ENCODE measurements at regions not wholly inside any gene's neighbourhood (a gene's known extent, or its start where the extent isn't known, plus 50 kb on each side); places are given as distances from the start of the nearest gene placed in this dataset.

- Histone ChIP-seq H3K9me3 (ENCODE audit: low read depth) (no peaks in the 10 kb centered on the region), H3K9ac (no peak overlapping the region), H3K4me3 (no peak overlapping the region), H3K27ac (no peak overlapping the region), H3K4me1 (no peaks in the 10 kb centered on the region), H3K36me3 (no peaks in the 10 kb centered on the region), H3K79me2 (ENCODE audit: low read depth) (no peaks in the 10 kb centered on the region), H3F3A (ENCODE audit: low read depth) (no peaks in the 10 kb centered on the region), H2AFZ (replicated peaks) (no peak overlapping the region), H3K4me2 (no peak overlapping the region), H4K20me1 (ENCODE audit: low read depth) (no peaks in the 10 kb centered on the region), H3K27me3 (no peaks in the 10 kb centered on the region)
- no peak for TF ChIP-seq EZH2 (IDR thresholded peaks at IDR 0.05)
- Mint-ChIP-seq H3K4me1 (peaks cover 9% of the 10 kb centered on the region), H3K36me3 (peaks cover 2% of the 10 kb centered on the region), H3K27me3 (ENCODE audit: insufficient read depth, low read depth) (peaks cover 3% of the 10 kb centered on the region), H3K9me3 (peaks cover 21% of the 10 kb centered on the region), H3K27ac (peak overlapping the region; percentile 93), H3K4me3 (peak overlapping the region; percentile 75)
- no peak for DNase-seq (ENCODE audit: low spot score)
Measured at GRCh38 chr2:200130762-200131166, 175.4 kb downstream of the MAIP1 start.

GRCh38 chr2:200131307-200131706 is 175.2 kb upstream of the SPATS2L start:
- Histone ChIP-seq H3K4me1 (peaks cover under 1% of the 10 kb centered on the region), H3K27me3 (no peaks in the 10 kb centered on the region), H3K9ac (no peak overlapping the region), H3K4me3 (no peak overlapping the region), H3K79me2 (ENCODE audit: low read depth) (no peaks in the 10 kb centered on the region), H3K9me3 (ENCODE audit: low read depth) (no peaks in the 10 kb centered on the region), H2AFZ (replicated peaks) (no peak overlapping the region), H3K27ac (no peak overlapping the region), H3K4me2 (no peak overlapping the region), H3K36me3 (no peaks in the 10 kb centered on the region), H4K20me1 (ENCODE audit: low read depth) (no peaks in the 10 kb centered on the region), H3F3A (ENCODE audit: low read depth) (peaks cover 2% of the 10 kb centered on the region)
- peaks cover 3% of the 10 kb centered on the region for H3K27me3 Mint-ChIP-seq (ENCODE audit: insufficient read depth, low read depth)
- no peak for DNase-seq (ENCODE audit: low spot score)
- H3K9me3 Mint-ChIP-seq = peaks cover 20% of the 10 kb centered on the region
- peaks cover 2% of the 10 kb centered on the region for H3K36me3 Mint-ChIP-seq
- H3K4me3 Mint-ChIP-seq = no peak overlapping the region
- H3K4me1 Mint-ChIP-seq = peaks cover 9% of the 10 kb centered on the region
- no peak overlapping the region for H3K27ac Mint-ChIP-seq
- no peak for TF ChIP-seq EZH2 (IDR thresholded peaks at IDR 0.05)
- TF ChIP-seq CTCF (IDR thresholded peaks at IDR 0.05) = no peak
- TF ChIP-seq EZH2phosphoT487 (IDR thresholded peaks at IDR 0.05) = no peak

- Histone ChIP-seq H4K20me1 (ENCODE audit: low read depth) (no peaks in the 10 kb centered on the region), H3K9ac (no peak overlapping the region), H3K27me3 (no peaks in the 10 kb centered on the region), H3K4me2 (no peak overlapping the region), H3K79me2 (ENCODE audit: low read depth) (no peaks in the 10 kb centered on the region), H3K27ac (no peak overlapping the region), H3K4me1 (peaks cover 13% of the 10 kb centered on the region), H3K36me3 (no peaks in the 10 kb centered on the region), H3K4me3 (no peak overlapping the region), H3F3A (ENCODE audit: low read depth) (peaks cover 5% of the 10 kb centered on the region), H3K9me3 (ENCODE audit: low read depth) (no peaks in the 10 kb centered on the region), H2AFZ (replicated peaks) (no peak overlapping the region)
- Mint-ChIP-seq H3K27ac (no peak overlapping the region), H3K4me1 (peaks cover 41% of the 10 kb centered on the region), H3K9me3 (peaks cover 15% of the 10 kb centered on the region), H3K4me3 (no peak overlapping the region), H3K27me3 (ENCODE audit: insufficient read depth, low read depth) (peaks cover 3% of the 10 kb centered on the region), H3K36me3 (peaks cover 2% of the 10 kb centered on the region)
- DNase-seq (ENCODE audit: low spot score) = no peak
- TF ChIP-seq EZH2 (IDR thresholded peaks at IDR 0.05) (no peak), EZH2phosphoT487 (IDR thresholded peaks at IDR 0.05) (no peak), CTCF (IDR thresholded peaks at IDR 0.05) (no peak)
Measured at GRCh38 chr2:200135082-200135481, 171.4 kb upstream of the SPATS2L start.

- Histone ChIP-seq H3K27ac (no peak overlapping the region), H3K36me3 (no peaks in the 10 kb centered on the region), H3K4me1 (peaks cover 13% of the 10 kb centered on the region), H2AFZ (replicated peaks) (peak overlapping the region; percentile 71), H4K20me1 (ENCODE audit: low read depth) (no peaks in the 10 kb centered on the region), H3K27me3 (no peaks in the 10 kb centered on the region), H3K9ac (no peak overlapping the region), H3K79me2 (ENCODE audit: low read depth) (no peaks in the 10 kb centered on the region), H3F3A (ENCODE audit: low read depth) (peaks cover 5% of the 10 kb centered on the region), H3K9me3 (ENCODE audit: low read depth) (no peaks in the 10 kb centered on the region), H3K4me2 (peak overlapping the region; percentile 21), H3K4me3 (no peak overlapping the region)
- Mint-ChIP-seq H3K27me3 (ENCODE audit: insufficient read depth, low read depth) (no peaks in the 10 kb centered on the region), H3K4me1 (peaks cover 42% of the 10 kb centered on the region), H3K36me3 (peaks cover 2% of the 10 kb centered on the region), H3K27ac (peak overlapping the region; percentile 14), H3K4me3 (no peak overlapping the region), H3K9me3 (peaks cover 15% of the 10 kb centered on the region)
- TF ChIP-seq EZH2phosphoT487 (IDR thresholded peaks at IDR 0.05) (no peak), CTCF (IDR thresholded peaks at IDR 0.05) (no peak), EZH2 (IDR thresholded peaks at IDR 0.05) (no peak)
- peak; percentile 43 for DNase-seq (ENCODE audit: low spot score)
Measured at GRCh38 chr2:200136655-200137054, 169.8 kb upstream of the SPATS2L start.
